K562 (cell line): ENCODE measurements at regions not wholly inside any gene's neighbourhood (a gene's known extent, or its start where the extent isn't known, plus 50 kb on each side); places are given as distances from the start of the nearest gene placed in this dataset.

Experiments
- ATAC-seq: fragments of 200-7000 bp; cut with Tn5 transposase; 3 replicates; pipeline ENCODE4 v1.9.1; 2020; ENCODE audit warnings: moderate library complexity
- BruUV-seq: library from RNA; stranded (reverse); fragments of 400-500 nt; replicated peaks from 2 replicates; lab custom pipeline; 2021; lab: Mats Ljungman, UMichigan
- CTCF ChIA-PET: fragments of 300-600 bp; formaldehyde crosslinking; extraction: SDS; loops from one replicate; lab custom pipeline; 2021; ENCODE audit warnings: low intra/inter-chr PET ratio; lab: Yijun Ruan, JAX
- POLR2A ChIA-PET: fragments of 300-600, 350-650 bp; sonication (Branson Sonifier 250); formaldehyde crosslinking; extraction: SDS; loops from one replicate; lab custom pipeline; 2021; ENCODE audit warnings: antibody characterized with exemption, inconsistent platforms; lab: Yijun Ruan, JAX
- DNase-seq, 4 experiments: peaks; one replicate each; pipeline versions ENCODE4 v3.0.0 to v3.0.0-alpha.2; 2011 to 2018; ENCODE audit warnings: low spot score in 3 of 4, mixed read lengths in 3 of 4; ENCODE audit errors: extremely low read depth in 1 of 4
- FAIRE-seq: peaks from 2 replicates; lab custom pipeline; 2011; peaks lifted over from hg19 to GRCh38; lab: Jason Lieb, UNC
- H2AFZ ChIP-seq: 2 replicates; pipeline ENCODE4 v1.6.0; 2011; ENCODE audit warnings: low read depth, low read length, control low read depth, inconsistent platforms
- H3K27ac ChIP-seq: fragments of 200-600 bp; 3 replicates; pipeline ENCODE4 v1.8.0; 2011; ENCODE audit warnings: low read depth, mild to moderate bottlenecking, control low read depth, inconsistent platforms, low read length, moderate library complexity, mixed read lengths; ENCODE audit errors: extremely low read depth
- H3K27me3 ChIP-seq, 2 experiments: fragments of 300-600 bp in 1 of 2; 2 replicates in 1 of 2; 3 replicates in 1 of 2; pipeline versions ENCODE4 v1.6.0 to v1.8.0; 2011; ENCODE audit warnings: inconsistent platforms in 2 of 2, low read length in 2 of 2, mild to moderate bottlenecking in 1 of 2, mixed read lengths in 1 of 2, moderate library complexity in 1 of 2; ENCODE audit not compliant: control insufficient read depth in 2 of 2, insufficient read depth in 2 of 2
- H3K36me3 ChIP-seq: fragments of 300-600 bp; 3 replicates; pipeline ENCODE4 v1.8.0; 2011; ENCODE audit warnings: mild to moderate bottlenecking, low read length, inconsistent platforms; ENCODE audit not compliant: control insufficient read depth, insufficient read depth
- H3K4me1 ChIP-seq, 2 experiments: fragments of 200-600 bp in 1 of 2; replicated peaks in 1 of 2; 2 replicates in 1 of 2; 3 replicates in 1 of 2; pipeline versions ENCODE4 v1.5.1 to v1.8.0; 2011; ENCODE audit warnings: inconsistent platforms in 2 of 2, low read length in 2 of 2, mild to moderate bottlenecking in 1 of 2, mixed read lengths in 1 of 2, moderate library complexity in 1 of 2; ENCODE audit not compliant: control insufficient read depth in 2 of 2, insufficient read depth in 2 of 2
- H3K4me2 ChIP-seq: 2 replicates; pipeline ENCODE4 v1.6.1; 2011; ENCODE audit warnings: low read length, control low read depth, inconsistent platforms, mixed read lengths; ENCODE audit not compliant: insufficient read depth
- H3K4me3 ChIP-seq: fragments of 200-600 bp; sonication (generic), shearing (Covaris generic); 2 replicates; pipeline ENCODE4 v1.5.1; 2016; ENCODE audit warnings: control low read depth, inconsistent platforms
- H3K79me2 ChIP-seq: fragments of 200-600 bp; 3 replicates; pipeline ENCODE4 v1.8.0; 2011; ENCODE audit warnings: low read length, inconsistent platforms; ENCODE audit not compliant: control insufficient read depth, insufficient read depth
- H3K9ac ChIP-seq, 2 experiments: 2 replicates each; pipeline versions ENCODE4 v1.6.0 to v1.6.1; 2011; ENCODE audit warnings: low read depth in 2 of 2, low read length in 2 of 2, control low read depth in 1 of 2, inconsistent platforms in 1 of 2, mild to moderate bottlenecking in 1 of 2, mixed read lengths in 1 of 2; ENCODE audit not compliant: insufficient read depth in 1 of 2
- H3K9me1 ChIP-seq: one replicate; pipeline ENCODE4 v1.6.0; 2011; ENCODE audit warnings: inconsistent platforms, mild to moderate bottlenecking, low read length, moderate library complexity; ENCODE audit not compliant: control insufficient read depth, insufficient read depth
- H3K9me3 ChIP-seq: replicated peaks from 2 replicates; pipeline ENCODE4 v1.5.1; 2011; ENCODE audit warnings: low read depth, low read length, inconsistent platforms; ENCODE audit not compliant: control insufficient read depth, insufficient read depth
- H4K20me1 ChIP-seq: replicated peaks from 2 replicates; pipeline ENCODE4 v1.6.1; 2011; ENCODE audit warnings: low read length, inconsistent platforms, mixed read lengths; ENCODE audit not compliant: control insufficient read depth, insufficient read depth
- CBX5 ChIP-seq: IDR thresholded peaks from 2 replicates; pipeline ENCODE4 v1.6.1; 2014; ENCODE audit warnings: low read depth, borderline replicate concordance
- GABPA ChIP-seq: fragments of 200-800 bp; sonication (Bioruptor generic); conservative IDR thresholded peaks from 2 replicates; pipeline ENCODE4 v1.6.1; 2016; ENCODE audit warnings: low read depth, missing genetic modification characterization, missing compliant biosample characterization
- GTF2A2 ChIP-seq: IDR thresholded peaks from 2 replicates; pipeline ENCODE4 v1.6.1; 2016; ENCODE audit warnings: mild to moderate bottlenecking, missing genetic modification characterization, missing compliant biosample characterization
- MITF ChIP-seq: IDR thresholded peaks from 2 replicates; pipeline ENCODE4 v1.6.1; 2014; ENCODE audit warnings: antibody characterized with exemption
- SIN3A ChIP-seq, 2 experiments: fragments of 150-350 bp in 1 of 2; IDR thresholded peaks; 2 replicates each; pipeline ENCODE4 v1.6.1; 2011 to 2016; ENCODE audit warnings: borderline replicate concordance in 2 of 2, low read depth in 2 of 2, low read length in 2 of 2, mild to moderate bottlenecking in 2 of 2, moderate library complexity in 2 of 2; ENCODE audit not compliant: control insufficient read depth in 1 of 2
- ZC3H8 ChIP-seq: fragments of 450-650 bp; IDR thresholded peaks from 2 replicates; pipeline ENCODE4 v1.6.1; 2017
- ZFPM2 ChIP-seq: fragments of 250-450 bp; sonication (Bioruptor Pico); IDR thresholded peaks from 2 replicates; pipeline ENCODE4 v1.5.1; 2022; ENCODE audit warnings: mild to moderate bottlenecking
- ZKSCAN1 ChIP-seq: fragments of 150-350 bp; IDR thresholded peaks from 2 replicates; pipeline ENCODE4 v1.6.1; 2016; ENCODE audit warnings: low read depth, low read length
- ZNF77 ChIP-seq: fragments of 250-450 bp; sonication (Bioruptor Pico); IDR thresholded peaks from 2 replicates; pipeline ENCODE4 v1.5.0; 2020
- WGBS: fragments of 100-300 bp; shearing (Covaris generic); methylation state at CpG from one replicate; pipeline ENCODE4 v1.1.6; 2016; ENCODE audit warnings: low coverage, mixed read lengths; ENCODE audit not compliant: insufficient coverage; ENCODE audit errors: missing lambda C conversion rate; 5-methylcytosine and 5-hydroxymethylcytosine counted together
- in situ Hi-C: fragments of 300-500 bp; cut with MboI; formaldehyde crosslinking; loops from 4 replicates; pipeline ENCODE4 v1.15.0; 2018; ENCODE audit warnings: inconsistent platforms, mixed read lengths
- intact Hi-C: fragments of 100-400 bp; cut with micrococcal nuclease; formaldehyde crosslinking; loops from 2 replicates; pipeline ENCODE4 v1.14.2; 2022
- TF ChIP-seq, protein P1 (sequence below): fragments of 250-450 bp; sonication (Bioruptor Pico); IDR thresholded peaks from 2 replicates; pipeline ENCODE4 v1.4.0; 2020
- TF ChIP-seq, protein P2 (sequence below): fragments of 450-650 bp; IDR thresholded peaks from 2 replicates; pipeline ENCODE4 v1.6.1; 2016

DNA sequence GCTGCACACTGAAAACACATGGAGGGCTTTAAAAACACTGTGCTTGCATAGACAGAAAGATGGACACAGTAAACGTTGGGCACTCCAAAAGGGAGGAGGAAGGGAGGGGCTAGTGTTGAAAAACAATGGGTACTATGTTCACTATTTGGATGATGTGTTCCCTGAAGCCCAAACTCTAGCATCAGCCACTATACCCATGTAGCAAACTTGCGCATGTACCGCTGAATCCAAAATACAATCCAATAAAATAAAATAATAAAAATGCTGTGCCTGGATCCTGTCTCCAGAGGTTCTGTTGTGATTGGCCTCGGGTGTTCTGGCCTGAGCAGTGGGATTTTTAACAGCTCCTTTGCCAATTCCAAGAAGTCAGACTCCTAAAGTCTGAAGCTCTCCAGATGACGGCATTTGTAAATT lies 166.0 kb downstream of the TMEM182 start:
- in situ Hi-C loops = no loop called here
- no peak for FAIRE-seq
- H3K79me2 ChIP-seq = no peaks in the 10 kb centered on the region

More for the DNA sequence above, 166.0 kb downstream of the TMEM182 start:
- BruUV-seq = no TSS peak
- no peak overlapping the region for H3K9ac ChIP-seq
- CTCF ChIA-PET = no interaction called here
- TF ChIP-seq ZFPM2 (CRISPR knock-in tag) (no peak), CBX5 (no peak), ZNF77 (no peak), MITF (no peak), GTF2A2 (no peak), ZC3H8 (no peak), SIN3A (IDR thresholded peaks at IDR 0.05; ENCODE audit: borderline replicate concordance in 2 of 2, control insufficient read depth in 1 of 2, low read depth in 2 of 2, low read length in 2 of 2) (no peak), GABPA (tag) (no peak), ZKSCAN1 (no peak)
- TF ChIP-seq, protein P1, sequence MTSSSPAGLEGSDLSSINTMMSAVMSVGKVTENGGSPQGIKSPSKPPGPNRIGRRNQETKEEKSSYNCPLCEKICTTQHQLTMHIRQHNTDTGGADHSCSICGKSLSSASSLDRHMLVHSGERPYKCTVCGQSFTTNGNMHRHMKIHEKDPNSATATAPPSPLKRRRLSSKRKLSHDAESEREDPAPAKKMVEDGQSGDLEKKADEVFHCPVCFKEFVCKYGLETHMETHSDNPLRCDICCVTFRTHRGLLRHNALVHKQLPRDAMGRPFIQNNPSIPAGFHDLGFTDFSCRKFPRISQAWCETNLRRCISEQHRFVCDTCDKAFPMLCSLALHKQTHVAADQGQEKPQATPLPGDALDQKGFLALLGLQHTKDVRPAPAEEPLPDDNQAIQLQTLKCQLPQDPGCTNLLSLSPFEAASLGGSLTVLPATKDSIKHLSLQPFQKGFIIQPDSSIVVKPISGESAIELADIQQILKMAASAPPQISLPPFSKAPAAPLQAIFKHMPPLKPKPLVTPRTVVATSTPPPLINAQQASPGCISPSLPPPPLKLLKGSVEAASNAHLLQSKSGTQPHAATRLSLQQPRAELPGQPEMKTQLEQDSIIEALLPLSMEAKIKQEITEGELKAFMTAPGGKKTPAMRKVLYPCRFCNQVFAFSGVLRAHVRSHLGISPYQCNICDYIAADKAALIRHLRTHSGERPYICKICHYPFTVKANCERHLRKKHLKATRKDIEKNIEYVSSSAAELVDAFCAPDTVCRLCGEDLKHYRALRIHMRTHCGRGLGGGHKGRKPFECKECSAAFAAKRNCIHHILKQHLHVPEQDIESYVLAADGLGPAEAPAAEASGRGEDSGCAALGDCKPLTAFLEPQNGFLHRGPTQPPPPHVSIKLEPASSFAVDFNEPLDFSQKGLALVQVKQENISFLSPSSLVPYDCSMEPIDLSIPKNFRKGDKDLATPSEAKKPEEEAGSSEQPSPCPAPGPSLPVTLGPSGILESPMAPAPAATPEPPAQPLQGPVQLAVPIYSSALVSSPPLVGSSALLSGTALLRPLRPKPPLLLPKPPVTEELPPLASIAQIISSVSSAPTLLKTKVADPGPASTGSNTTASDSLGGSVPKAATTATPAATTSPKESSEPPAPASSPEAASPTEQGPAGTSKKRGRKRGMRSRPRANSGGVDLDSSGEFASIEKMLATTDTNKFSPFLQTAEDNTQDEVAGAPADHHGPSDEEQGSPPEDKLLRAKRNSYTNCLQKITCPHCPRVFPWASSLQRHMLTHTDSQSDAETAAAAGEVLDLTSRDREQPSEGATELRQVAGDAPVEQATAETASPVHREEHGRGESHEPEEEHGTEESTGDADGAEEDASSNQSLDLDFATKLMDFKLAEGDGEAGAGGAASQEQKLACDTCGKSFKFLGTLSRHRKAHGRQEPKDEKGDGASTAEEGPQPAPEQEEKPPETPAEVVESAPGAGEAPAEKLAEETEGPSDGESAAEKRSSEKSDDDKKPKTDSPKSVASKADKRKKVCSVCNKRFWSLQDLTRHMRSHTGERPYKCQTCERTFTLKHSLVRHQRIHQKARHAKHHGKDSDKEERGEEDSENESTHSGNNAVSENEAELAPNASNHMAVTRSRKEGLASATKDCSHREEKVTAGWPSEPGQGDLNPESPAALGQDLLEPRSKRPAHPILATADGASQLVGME = no peak
- TF ChIP-seq, protein P2, sequence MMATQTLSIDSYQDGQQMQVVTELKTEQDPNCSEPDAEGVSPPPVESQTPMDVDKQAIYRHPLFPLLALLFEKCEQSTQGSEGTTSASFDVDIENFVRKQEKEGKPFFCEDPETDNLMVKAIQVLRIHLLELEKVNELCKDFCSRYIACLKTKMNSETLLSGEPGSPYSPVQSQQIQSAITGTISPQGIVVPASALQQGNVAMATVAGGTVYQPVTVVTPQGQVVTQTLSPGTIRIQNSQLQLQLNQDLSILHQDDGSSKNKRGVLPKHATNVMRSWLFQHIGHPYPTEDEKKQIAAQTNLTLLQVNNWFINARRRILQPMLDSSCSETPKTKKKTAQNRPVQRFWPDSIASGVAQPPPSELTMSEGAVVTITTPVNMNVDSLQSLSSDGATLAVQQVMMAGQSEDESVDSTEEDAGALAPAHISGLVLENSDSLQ = no peak
- TF ChIP-seq, all 486 proteins: peak for 0
- 6% methylated on average over 5 of the region's 5 CpGs for WGBS
- intact Hi-C loops = no loop called here
- ATAC-seq = no peak
- H4K20me1 ChIP-seq = no peaks in the 10 kb centered on the region
- H3K4me1 ChIP-seq = no peaks in the 10 kb centered on the region
- H3K27ac ChIP-seq = no peak overlapping the region
- H2AFZ ChIP-seq = no peak overlapping the region
- no peak for DNase-seq
- POLR2A ChIA-PET = interaction anchor here (0.8 kb wide), 1 partner anchor 9 kb away, joined by 3 read pairs; no protein-coding TSS in a partner anchor
- H3K4me2 ChIP-seq = no peak overlapping the region
- no peaks in the 10 kb centered on the region for H3K9me1 ChIP-seq
- H3K4me3 ChIP-seq = no peak overlapping the region
- H3K36me3 ChIP-seq = no peaks in the 10 kb centered on the region
- H3K27me3 ChIP-seq = peaks cover 3 to 6% of the 10 kb centered on the region in 2 experiments; a peak in 2 of 5 replicates
- H3K9me3 ChIP-seq = no peaks in the 10 kb centered on the region
